Activated CD8-positive, alpha-beta T cell treated with anti-CD3 and anti-CD28 coated beads for 36 hours (primary cell): ENCODE measurements at regions not wholly inside any gene's neighbourhood (a gene's known extent, or its start where the extent isn't known, plus 50 kb on each side); places are given as distances from the start of the nearest gene placed in this dataset.
A peak's percentile ranks its signal among the peaks of the same experiment; 100 is the strongest.
"Not testable (repeated sequence)": the region's sequence is repeated elsewhere in the genome, so short reads cannot be mapped to it uniquely, and the experiment has no call there.

Experiments
- ATAC-seq: fragments of 200-7000 bp; cut with Tn5 transposase; one replicate; pipeline ENCODE4 v1.10.0; 2021; ENCODE audit warnings: mild to moderate bottlenecking, moderate library complexity
- CTCF ChIA-PET: fragments of 350-600 bp; sonication (Branson Sonifier 250); formaldehyde crosslinking; loops from one replicate; lab custom pipeline; 2021; ENCODE audit warnings: antibody characterized with exemption; lab: Charles Lee
- POLR2A ChIA-PET: fragments of 350-600 bp; sonication (Branson Sonifier 250); formaldehyde crosslinking; loops from one replicate; lab custom pipeline; 2021; ENCODE audit warnings: antibody characterized with exemption; lab: Charles Lee
- DNase-seq: peaks from one replicate; pipeline ENCODE4 v3.0.0-alpha.2; 2020
- H3K27ac Mint-ChIP-seq: one replicate; pipeline ENCODE4 v1.8.0; 2021; ENCODE audit warnings: mild to moderate bottlenecking, mixed read lengths
- H3K27me3 Mint-ChIP-seq: one replicate; pipeline ENCODE4 v1.8.0; 2021; ENCODE audit warnings: mixed read lengths
- H3K36me3 Mint-ChIP-seq: one replicate; pipeline ENCODE4 v1.8.0; 2021; ENCODE audit warnings: low read depth, mixed read lengths
- H3K4me1 Mint-ChIP-seq: one replicate; pipeline ENCODE4 v1.8.0; 2021; ENCODE audit warnings: low read depth, mixed read lengths
- H3K4me3 Mint-ChIP-seq: one replicate; pipeline ENCODE4 v1.8.0; 2021; ENCODE audit warnings: mild to moderate bottlenecking, moderate library complexity, mixed read lengths
- H3K9me3 Mint-ChIP-seq: one replicate; pipeline ENCODE4 v1.8.0; 2021; ENCODE audit warnings: mixed read lengths
- intact Hi-C: fragments of 100-400 bp; cut with micrococcal nuclease; formaldehyde crosslinking; loops from one replicate; pipeline ENCODE4 v1.10.0; 2022
- TF ChIP-seq, protein P1 (sequence below): fragments of 200-600 bp; IDR thresholded peaks from one replicate; pipeline ENCODE4 v1.8.0; 2022; ENCODE audit warnings: antibody characterized with exemption, mild to moderate bottlenecking

DNA sequence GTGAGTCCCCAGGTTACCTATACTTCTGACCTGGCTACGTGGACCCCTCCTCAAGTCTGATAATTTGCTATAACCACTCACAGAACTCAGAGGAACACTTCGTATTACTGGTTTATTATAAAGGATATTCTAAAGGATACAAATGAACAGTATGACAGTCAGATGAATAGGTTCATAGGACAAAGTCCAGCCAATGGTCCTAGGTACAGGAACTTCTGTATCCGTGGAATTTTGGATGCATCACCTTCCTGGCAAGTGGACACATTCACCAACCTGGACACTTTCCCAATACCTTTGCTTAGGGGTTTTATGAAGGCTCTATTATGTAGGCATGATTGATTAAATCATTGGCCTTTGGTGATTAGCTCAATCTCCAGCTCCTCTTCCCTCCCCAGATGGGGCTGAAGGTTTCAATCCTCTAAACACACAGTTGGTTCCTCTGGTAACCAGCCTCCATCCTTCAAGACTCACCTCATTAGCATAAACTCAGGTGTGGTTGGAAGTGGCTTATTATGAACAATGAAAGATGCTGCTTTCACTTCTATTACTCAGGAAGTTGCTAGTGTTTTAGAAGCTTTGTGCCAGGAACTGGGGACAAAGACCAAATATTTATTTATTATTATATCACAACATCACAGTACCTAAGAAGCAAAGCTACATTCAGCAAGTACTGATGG is 149.6 kb upstream of the ELL2 start:
- H3K27ac Mint-ChIP-seq = no peak overlapping the region
- intact Hi-C loops = no loop called here
- TF ChIP-seq, protein P1, sequence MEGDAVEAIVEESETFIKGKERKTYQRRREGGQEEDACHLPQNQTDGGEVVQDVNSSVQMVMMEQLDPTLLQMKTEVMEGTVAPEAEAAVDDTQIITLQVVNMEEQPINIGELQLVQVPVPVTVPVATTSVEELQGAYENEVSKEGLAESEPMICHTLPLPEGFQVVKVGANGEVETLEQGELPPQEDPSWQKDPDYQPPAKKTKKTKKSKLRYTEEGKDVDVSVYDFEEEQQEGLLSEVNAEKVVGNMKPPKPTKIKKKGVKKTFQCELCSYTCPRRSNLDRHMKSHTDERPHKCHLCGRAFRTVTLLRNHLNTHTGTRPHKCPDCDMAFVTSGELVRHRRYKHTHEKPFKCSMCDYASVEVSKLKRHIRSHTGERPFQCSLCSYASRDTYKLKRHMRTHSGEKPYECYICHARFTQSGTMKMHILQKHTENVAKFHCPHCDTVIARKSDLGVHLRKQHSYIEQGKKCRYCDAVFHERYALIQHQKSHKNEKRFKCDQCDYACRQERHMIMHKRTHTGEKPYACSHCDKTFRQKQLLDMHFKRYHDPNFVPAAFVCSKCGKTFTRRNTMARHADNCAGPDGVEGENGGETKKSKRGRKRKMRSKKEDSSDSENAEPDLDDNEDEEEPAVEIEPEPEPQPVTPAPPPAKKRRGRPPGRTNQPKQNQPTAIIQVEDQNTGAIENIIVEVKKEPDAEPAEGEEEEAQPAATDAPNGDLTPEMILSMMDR = no peak
- H3K36me3 Mint-ChIP-seq = no peaks in the 10 kb centered on the region
- peaks cover 18% of the 10 kb centered on the region for H3K4me1 Mint-ChIP-seq
- no peak overlapping the region for H3K4me3 Mint-ChIP-seq
- POLR2A ChIA-PET = interaction anchor here (0.6 kb wide), 1 partner anchor 736 kb away, joined by 3 read pairs; no protein-coding TSS in a partner anchor
- ATAC-seq = no peak
- no peak for DNase-seq
- CTCF ChIA-PET = no interaction called here
- H3K27me3 Mint-ChIP-seq = peaks cover 8% of the 10 kb centered on the region
- H3K9me3 Mint-ChIP-seq = no peaks in the 10 kb centered on the region

DNA sequence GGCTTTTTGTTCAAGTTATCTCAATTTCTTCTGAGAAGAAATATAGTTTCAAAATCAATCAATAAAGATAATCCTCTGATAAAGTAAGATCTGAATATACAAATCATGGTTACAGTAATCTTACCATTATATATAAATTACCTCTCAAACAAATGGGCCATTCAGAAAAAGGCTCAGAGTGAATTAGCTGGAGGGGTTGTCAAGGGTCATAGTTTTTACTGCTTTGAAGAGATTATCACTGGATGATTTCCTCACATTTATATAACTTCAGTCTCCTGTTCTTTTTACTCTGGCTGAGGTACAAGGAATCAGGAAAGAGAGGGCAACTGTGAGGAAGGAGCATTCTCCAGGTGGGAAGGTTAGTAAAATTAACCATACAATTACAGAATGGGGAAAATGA is 148.6 kb upstream of the ELL2 start:
- DNase-seq (no peak), ATAC-seq (no peak)
- Mint-ChIP-seq H3K27ac (peak overlapping the region; percentile 20), H3K36me3 (no peaks in the 10 kb centered on the region), H3K4me3 (no peak overlapping the region), H3K9me3 (peaks cover 5% of the 10 kb centered on the region), H3K27me3 (peaks cover 11% of the 10 kb centered on the region), H3K4me1 (peaks cover 14% of the 10 kb centered on the region)
- TF ChIP-seq, protein P1 = no peak
- ChIA-PET CTCF (no interaction called here), POLR2A (no interaction called here)
- intact Hi-C loops = no loop called here

DNA sequence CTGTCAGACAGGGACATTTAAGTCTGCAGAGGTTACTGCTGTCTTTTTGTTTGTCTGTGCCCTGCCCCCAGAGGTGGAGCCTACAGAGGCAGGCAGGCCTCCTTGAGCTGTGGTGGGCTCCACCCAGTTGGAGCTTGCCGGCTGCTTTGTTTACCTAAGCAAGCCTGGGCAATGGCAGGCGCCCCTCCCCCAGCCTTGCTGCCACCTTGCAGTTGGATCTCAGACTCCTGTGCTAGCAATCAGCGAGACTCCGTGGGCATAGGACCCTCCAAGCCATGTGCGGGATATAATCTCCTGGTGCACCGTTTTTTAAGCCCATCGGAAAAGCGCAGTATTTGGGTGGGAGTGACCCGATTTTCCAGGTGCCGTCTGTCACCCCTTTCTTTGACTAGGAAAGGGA is 147.0 kb upstream of the ELL2 start:
- H3K27me3 Mint-ChIP-seq, H3K9me3 Mint-ChIP-seq, POLR2A ChIA-PET, DNase-seq, CTCF ChIA-PET, ATAC-seq, H3K4me1 Mint-ChIP-seq, H3K27ac Mint-ChIP-seq, H3K4me3 Mint-ChIP-seq, H3K36me3 Mint-ChIP-seq, intact Hi-C loops: not testable (repeated sequence)

DNA sequence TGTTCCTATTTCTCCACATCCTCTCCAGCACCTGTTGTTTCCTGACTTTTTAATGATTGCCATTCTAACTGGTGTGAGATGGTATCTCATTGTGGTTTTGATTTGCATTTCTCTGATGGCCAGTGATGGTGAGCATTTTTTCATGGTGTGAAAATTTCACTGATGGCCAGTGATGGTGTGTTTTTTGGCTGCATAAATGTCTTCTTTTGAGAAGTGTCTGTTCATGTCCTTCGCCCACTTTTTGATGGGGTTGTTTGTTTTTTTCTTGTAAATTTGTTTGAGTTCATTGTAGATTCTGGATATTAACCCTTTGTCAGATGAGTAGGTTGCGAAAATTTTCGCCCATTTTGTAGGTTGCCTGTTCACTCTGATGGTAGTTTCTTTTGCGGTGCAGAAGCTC is 142.2 kb upstream of the ELL2 start:
- DNase-seq, H3K36me3 Mint-ChIP-seq, intact Hi-C loops, ATAC-seq, H3K9me3 Mint-ChIP-seq, H3K4me3 Mint-ChIP-seq, H3K27me3 Mint-ChIP-seq, H3K27ac Mint-ChIP-seq, POLR2A ChIA-PET, CTCF ChIA-PET, H3K4me1 Mint-ChIP-seq: not testable (repeated sequence)

DNA sequence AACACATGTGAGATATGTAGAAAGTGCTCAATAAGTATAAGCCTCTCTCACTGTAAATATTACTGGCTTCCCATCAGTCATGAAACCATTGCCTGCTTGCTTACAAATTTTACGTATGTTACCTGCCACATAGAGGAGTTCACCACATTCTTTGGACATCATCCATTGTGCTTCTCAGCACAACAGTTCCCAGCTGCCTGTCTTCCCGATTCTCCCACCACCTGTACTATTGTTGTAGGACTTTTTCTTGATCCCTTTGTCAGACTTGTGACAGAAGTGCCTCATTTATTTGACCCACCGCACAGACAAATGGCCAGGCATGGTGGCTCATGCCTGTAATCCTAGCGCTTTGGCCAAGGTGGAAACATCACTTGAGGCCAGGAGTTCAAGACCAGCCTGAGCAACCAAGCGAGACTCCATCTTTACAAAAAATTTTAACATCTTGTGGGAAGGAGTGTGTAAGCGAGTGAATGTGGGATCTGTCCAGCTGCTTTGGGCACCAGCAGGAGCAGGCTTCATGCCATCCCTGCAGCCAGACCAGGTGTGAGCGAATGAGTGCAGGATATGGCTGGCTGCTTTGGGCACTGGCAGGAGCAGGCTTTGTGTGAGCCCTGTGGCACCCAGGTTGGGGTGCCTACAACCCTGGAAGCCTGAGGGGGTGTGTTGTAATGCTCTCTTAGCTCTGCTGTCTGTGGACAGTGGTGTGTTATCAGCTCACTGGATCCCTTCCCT is 139.9 kb upstream of the ELL2 start:
- ChIA-PET CTCF (no interaction called here), POLR2A (interaction anchor here (1.0 kb wide), 1 partner anchor 9 kb away, joined by 3 read pairs; no protein-coding TSS in a partner anchor)
- Mint-ChIP-seq H3K4me1 (no peaks in the 10 kb centered on the region), H3K36me3 (peaks cover 1% of the 10 kb centered on the region), H3K4me3 (no peak overlapping the region), H3K27me3 (peaks cover 3% of the 10 kb centered on the region), H3K9me3 (peaks cover 10% of the 10 kb centered on the region), H3K27ac (no peak overlapping the region)
- intact Hi-C loops = no loop called here
- ATAC-seq (no peak), DNase-seq (no peak)
- TF ChIP-seq, protein P1 = no peak

DNA sequence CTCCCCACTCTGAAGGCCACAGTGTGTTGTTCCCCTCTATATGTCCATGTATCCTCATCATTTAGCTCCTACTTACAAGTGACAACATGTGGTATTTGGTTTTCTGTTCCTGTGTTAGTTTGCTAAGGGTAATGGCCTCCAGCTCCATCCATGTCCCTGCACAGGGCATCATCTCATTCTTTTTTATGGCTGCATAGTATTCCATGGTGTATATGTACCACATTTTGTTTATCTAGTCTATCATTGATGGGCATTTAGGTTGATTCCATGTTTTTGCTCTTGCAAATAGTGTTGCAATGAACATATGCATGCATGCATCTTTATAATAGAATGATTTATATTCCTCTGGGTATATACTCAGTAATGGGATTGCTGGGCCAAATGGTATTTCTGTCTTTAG is 135.8 kb upstream of the ELL2 start:
- H3K4me1 Mint-ChIP-seq, H3K36me3 Mint-ChIP-seq, H3K27me3 Mint-ChIP-seq, POLR2A ChIA-PET, H3K9me3 Mint-ChIP-seq, intact Hi-C loops, H3K4me3 Mint-ChIP-seq, DNase-seq, ATAC-seq, H3K27ac Mint-ChIP-seq: not testable (repeated sequence)
- CTCF ChIA-PET = interaction anchor here (0.8 kb wide), 1 partner anchor 10 kb away, joined by 3 read pairs; no protein-coding TSS in a partner anchor
